Astrocyte (in vitro differentiated cells and primary cell): ENCODE measurements at regions not wholly inside any gene's neighbourhood (a gene's known extent, or its start where the extent isn't known, plus 50 kb on each side); places are given as distances from the start of the nearest gene placed in this dataset.
A peak's percentile ranks its signal among the peaks of the same experiment; 100 is the strongest.

Experiments used
- DNase-seq: peaks from one replicate; pipeline ENCODE4 v3.0.0-alpha.2; 2010; ENCODE audit warnings: low read depth
- FAIRE-seq: peaks from 2 replicates; lab custom pipeline; 2011; peaks lifted over from hg19 to GRCh38; lab: Jason Lieb, UNC
- H2AFZ ChIP-seq: 2 replicates; pipeline ENCODE4 v1.6.0; 2012; ENCODE audit warnings: low read depth, low read length, inconsistent platforms
- H3K27ac ChIP-seq: 2 replicates; pipeline ENCODE4 v1.5.1; 2011; ENCODE audit warnings: low read depth, low read length, inconsistent platforms
- H3K27me3 ChIP-seq: 2 replicates; pipeline ENCODE4 v1.6.0; 2011; ENCODE audit warnings: low read length, inconsistent platforms; ENCODE audit not compliant: insufficient read depth
- H3K36me3 ChIP-seq: 2 replicates; pipeline ENCODE4 v1.5.1; 2011; ENCODE audit warnings: low read length, inconsistent platforms; ENCODE audit not compliant: insufficient read depth
- H3K4me1 ChIP-seq: 2 replicates; pipeline ENCODE4 v1.5.1; 2011; ENCODE audit warnings: low read length, inconsistent platforms; ENCODE audit not compliant: insufficient read depth
- H3K4me2 ChIP-seq: 2 replicates; pipeline ENCODE4 v1.6.0; 2012; ENCODE audit warnings: low read length, inconsistent platforms
- H3K4me3 ChIP-seq: 2 replicates; pipeline ENCODE4 v1.5.1; 2011; ENCODE audit warnings: low read depth, mild to moderate bottlenecking, low read length, inconsistent platforms; ENCODE audit not compliant: insufficient read depth
- H3K79me2 ChIP-seq: 2 replicates; pipeline ENCODE4 v1.6.0; 2012; ENCODE audit warnings: mild to moderate bottlenecking, low read length, inconsistent platforms; ENCODE audit not compliant: insufficient read depth
- H3K9ac ChIP-seq: 2 replicates; pipeline ENCODE4 v1.6.0; 2012; ENCODE audit warnings: mild to moderate bottlenecking, low read length, inconsistent platforms
- H3K9me3 ChIP-seq: 2 replicates; pipeline ENCODE4 v1.5.1; 2012; ENCODE audit warnings: low read depth, mild to moderate bottlenecking, low read length, inconsistent platforms; ENCODE audit not compliant: insufficient read depth
- H4K20me1 ChIP-seq: 2 replicates; pipeline ENCODE4 v1.6.0; 2012; ENCODE audit warnings: low read length, inconsistent platforms; ENCODE audit not compliant: insufficient read depth
- H3K27ac Mint-ChIP-seq: one replicate; pipeline ENCODE4 v1.8.0; 2021; ENCODE audit warnings: mild to moderate bottlenecking, mixed read lengths; ENCODE audit not compliant: unreplicated experiment
- H3K27me3 Mint-ChIP-seq: one replicate; pipeline ENCODE4 v1.8.0; 2021; ENCODE audit warnings: low read depth, mixed read lengths; ENCODE audit not compliant: unreplicated experiment
- H3K36me3 Mint-ChIP-seq: one replicate; pipeline ENCODE4 v1.8.0; 2021; ENCODE audit warnings: low read depth, mixed read lengths; ENCODE audit not compliant: unreplicated experiment
- H3K4me1 Mint-ChIP-seq: one replicate; pipeline ENCODE4 v1.8.0; 2021; ENCODE audit warnings: low read depth, mixed read lengths; ENCODE audit not compliant: unreplicated experiment
- H3K4me3 Mint-ChIP-seq: one replicate; pipeline ENCODE4 v1.8.0; 2021; ENCODE audit warnings: mild to moderate bottlenecking, moderate library complexity, mixed read lengths; ENCODE audit not compliant: unreplicated experiment
- H3K9me3 Mint-ChIP-seq: one replicate; pipeline ENCODE4 v1.8.0; 2021; ENCODE audit warnings: mild to moderate bottlenecking, mixed read lengths; ENCODE audit not compliant: unreplicated experiment
- EZH2 ChIP-seq: IDR thresholded peaks from 2 replicates; pipeline ENCODE4 v1.6.1; 2012; ENCODE audit warnings: mild to moderate bottlenecking, low read length, inconsistent platforms; ENCODE audit not compliant: insufficient read depth
- TF ChIP-seq, protein P1 (sequence below): IDR thresholded peaks from 2 replicates; pipeline ENCODE4 v1.5.1; 2011; ENCODE audit warnings: low read depth, mild to moderate bottlenecking, inconsistent platforms, low read length, moderate library complexity; ENCODE audit not compliant: insufficient read depth

DNA sequence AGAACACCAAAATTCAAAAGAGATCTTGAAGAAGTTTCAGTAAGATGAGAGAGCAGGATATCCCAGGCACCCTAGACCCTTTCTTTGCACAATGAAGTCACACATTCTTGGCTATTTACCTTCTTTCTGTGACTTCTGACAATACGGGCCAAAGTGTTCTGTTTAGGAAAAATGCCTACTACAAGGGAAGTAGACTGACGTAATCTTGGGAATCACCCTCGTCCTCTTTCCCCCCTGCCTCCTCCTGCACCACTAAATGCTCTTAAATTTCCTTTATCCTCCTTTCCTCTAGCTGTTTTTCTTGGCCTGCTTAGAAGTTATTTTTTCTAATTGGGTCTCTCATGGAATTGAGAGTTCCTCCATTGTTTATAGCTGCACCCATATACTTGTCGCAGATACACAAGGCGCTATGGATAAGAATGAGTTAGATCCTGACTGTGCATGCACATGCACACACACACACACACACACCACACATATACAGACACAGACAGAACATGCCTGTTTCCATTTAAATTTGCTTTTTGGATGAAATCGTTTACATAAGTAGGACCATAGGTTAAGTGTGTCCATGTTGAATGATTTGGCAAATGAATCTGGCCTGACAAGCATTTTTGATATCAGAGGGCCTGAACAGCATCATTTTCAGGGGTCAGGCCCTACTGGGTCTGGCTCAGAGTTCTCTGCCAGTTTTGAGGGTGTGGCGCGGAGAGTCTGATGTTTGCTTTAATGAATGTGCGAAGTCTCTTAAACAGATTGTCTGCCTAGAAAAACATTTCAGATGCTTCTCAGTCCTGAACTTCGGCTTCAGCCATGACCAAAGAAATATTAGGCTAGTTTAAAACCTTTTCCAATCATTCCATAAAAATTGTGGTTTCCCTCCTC is 131.9 kb upstream of the NT5C1B start:
- H3K27me3 Mint-ChIP-seq: no peaks in the 10 kb centered on the region

DNA sequence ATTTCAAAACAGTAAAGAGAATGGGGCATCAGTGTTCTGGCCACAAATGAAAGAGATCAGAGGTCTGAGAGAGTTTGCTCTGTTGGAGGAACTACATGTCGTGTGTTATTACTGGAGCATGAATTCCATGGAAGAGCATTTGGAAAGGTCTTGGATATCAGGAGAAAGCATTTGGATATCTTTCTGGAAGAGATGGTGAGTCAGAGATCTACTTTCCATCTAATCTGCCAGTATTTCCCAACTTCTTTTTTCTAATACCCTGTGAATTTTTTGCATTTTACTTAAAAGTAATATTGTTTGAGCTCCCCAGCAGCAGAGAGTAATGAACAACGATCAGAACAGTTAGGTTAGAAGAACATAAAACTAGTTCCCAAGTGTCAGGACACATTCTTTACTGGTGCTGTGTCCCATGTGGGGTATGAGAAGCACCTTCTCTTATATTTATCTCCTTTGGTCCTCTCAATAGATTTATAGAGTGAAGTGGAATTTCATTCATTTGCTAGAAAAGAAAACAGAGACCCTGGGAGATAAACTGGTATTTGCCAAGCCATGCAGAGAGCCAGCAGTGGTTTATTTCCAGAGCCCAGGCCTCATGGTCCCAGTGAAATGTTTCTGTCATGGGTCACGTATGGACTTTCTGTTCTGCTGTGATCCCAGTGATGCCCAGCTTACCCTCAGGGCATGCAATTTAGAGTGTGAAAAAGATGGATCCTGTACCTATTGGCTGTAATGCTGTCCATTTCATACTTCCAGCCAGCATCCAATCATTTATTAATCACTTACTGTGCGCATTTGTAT is 130.8 kb upstream of the NT5C1B start:
- Histone ChIP-seq H3K9ac (no peak overlapping the region), H3K36me3 (no peaks in the 10 kb centered on the region), H3K79me2 (no peaks in the 10 kb centered on the region), H3K9me3 (no peaks in the 10 kb centered on the region), H3K27ac (peak overlapping the region; percentile 16), H3K4me1 (no peaks in the 10 kb centered on the region), H4K20me1 (no peaks in the 10 kb centered on the region), H3K4me3 (no peak overlapping the region), H2AFZ (no peak overlapping the region), H3K27me3 (no peaks in the 10 kb centered on the region), H3K4me2 (no peak overlapping the region)
- no peaks in the 10 kb centered on the region for H3K36me3 Mint-ChIP-seq
- no peaks in the 10 kb centered on the region for H3K9me3 Mint-ChIP-seq
- TF ChIP-seq, protein P1, sequence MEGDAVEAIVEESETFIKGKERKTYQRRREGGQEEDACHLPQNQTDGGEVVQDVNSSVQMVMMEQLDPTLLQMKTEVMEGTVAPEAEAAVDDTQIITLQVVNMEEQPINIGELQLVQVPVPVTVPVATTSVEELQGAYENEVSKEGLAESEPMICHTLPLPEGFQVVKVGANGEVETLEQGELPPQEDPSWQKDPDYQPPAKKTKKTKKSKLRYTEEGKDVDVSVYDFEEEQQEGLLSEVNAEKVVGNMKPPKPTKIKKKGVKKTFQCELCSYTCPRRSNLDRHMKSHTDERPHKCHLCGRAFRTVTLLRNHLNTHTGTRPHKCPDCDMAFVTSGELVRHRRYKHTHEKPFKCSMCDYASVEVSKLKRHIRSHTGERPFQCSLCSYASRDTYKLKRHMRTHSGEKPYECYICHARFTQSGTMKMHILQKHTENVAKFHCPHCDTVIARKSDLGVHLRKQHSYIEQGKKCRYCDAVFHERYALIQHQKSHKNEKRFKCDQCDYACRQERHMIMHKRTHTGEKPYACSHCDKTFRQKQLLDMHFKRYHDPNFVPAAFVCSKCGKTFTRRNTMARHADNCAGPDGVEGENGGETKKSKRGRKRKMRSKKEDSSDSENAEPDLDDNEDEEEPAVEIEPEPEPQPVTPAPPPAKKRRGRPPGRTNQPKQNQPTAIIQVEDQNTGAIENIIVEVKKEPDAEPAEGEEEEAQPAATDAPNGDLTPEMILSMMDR: no peak
- no peak for TF ChIP-seq EZH2
- no peaks in the 10 kb centered on the region for H3K27me3 Mint-ChIP-seq
- no peak overlapping the region for H3K4me3 Mint-ChIP-seq
- peaks cover 8% of the 10 kb centered on the region for H3K4me1 Mint-ChIP-seq
- FAIRE-seq (peak; percentile 45), DNase-seq (peak; percentile 46)
- peak overlapping the region; percentile 2 for H3K27ac Mint-ChIP-seq

More for the DNA sequence above, 131.9 kb upstream of the NT5C1B start:
- no peaks in the 10 kb centered on the region for H3K79me2 ChIP-seq
- no peaks in the 10 kb centered on the region for H3K4me1 ChIP-seq
- no peak overlapping the region for H3K27ac ChIP-seq
- Mint-ChIP-seq H3K9me3 (no peaks in the 10 kb centered on the region), H3K36me3 (no peaks in the 10 kb centered on the region), H3K4me1 (peaks cover 11% of the 10 kb centered on the region), H3K4me3 (no peak overlapping the region), H3K27ac (no peak overlapping the region)
- no peak overlapping the region for H3K4me3 ChIP-seq
- H3K36me3 ChIP-seq: no peaks in the 10 kb centered on the region
- no peak overlapping the region for H3K9ac ChIP-seq
- TF ChIP-seq, protein P1: no peak
- TF ChIP-seq EZH2: no peak
- no peaks in the 10 kb centered on the region for H3K27me3 ChIP-seq
- H2AFZ ChIP-seq: no peak overlapping the region
- FAIRE-seq: no peak
- H4K20me1 ChIP-seq: no peaks in the 10 kb centered on the region
- no peak overlapping the region for H3K4me2 ChIP-seq
- H3K9me3 ChIP-seq: no peaks in the 10 kb centered on the region
- DNase-seq: no peak
